GM12878 (cell line): ENCODE measurements at regions not wholly inside any gene's neighbourhood (a gene's known extent, or its start where the extent isn't known, plus 50 kb on each side); places are given as distances from the start of the nearest gene placed in this dataset.

Experiments used
- ATAC-seq: fragments of 200-7000 bp; cut with Tn5 transposase; 3 replicates; pipeline ENCODE4 v1.9.1; 2020; ENCODE audit warnings: mild to moderate bottlenecking, moderate library complexity
- BruUV-seq: library from RNA; stranded (reverse); fragments of 400-500 nt; replicated peaks from 2 replicates; lab custom pipeline; 2021; lab: Mats Ljungman, UMichigan
- CTCF ChIA-PET: fragments of 300-600 bp; sonication (Branson Sonifier 250); formaldehyde crosslinking; extraction: SDS; loops from one replicate; lab custom pipeline; 2021; ENCODE audit warnings: inconsistent platforms; lab: Yijun Ruan, JAX
- POLR2A ChIA-PET: fragments of 350-600 bp; formaldehyde crosslinking; extraction: SDS; loops from one replicate; lab custom pipeline; 2021; ENCODE audit warnings: inconsistent platforms; lab: Charles Lee
- RAD21 ChIA-PET: fragments of 300-600 bp; sonication (Branson Sonifier 250); formaldehyde crosslinking; loops from one replicate; lab custom pipeline; 2023; ENCODE audit warnings: antibody characterized with exemption; ENCODE audit not compliant: unreplicated experiment; lab: Charles Lee
- SMC1A ChIA-PET: fragments of 300-600 bp; sonication (Branson Sonifier 250); formaldehyde crosslinking; loops from one replicate; lab custom pipeline; 2023; ENCODE audit not compliant: unreplicated experiment, uncharacterized antibody; lab: Charles Lee
- DNase-seq: peaks from one replicate; pipeline ENCODE4 v3.0.0-alpha.2; 2011; ENCODE audit warnings: low read depth, low spot score
- FAIRE-seq: peaks from 3 replicates; lab custom pipeline; 2011; peaks lifted over from hg19 to GRCh38; lab: Jason Lieb, UNC
- H2AFZ ChIP-seq: 2 replicates; pipeline ENCODE4 v1.6.0; 2011; ENCODE audit warnings: low read depth, low read length, control low read depth; ENCODE audit not compliant: control insufficient read depth
- H3K27ac ChIP-seq: 2 replicates; pipeline ENCODE4 v1.5.1; 2011; ENCODE audit warnings: control low read depth; ENCODE audit not compliant: control insufficient read depth, insufficient read depth
- H3K27me3 ChIP-seq, 2 experiments: replicated peaks in 1 of 2; 2 replicates each; pipeline versions ENCODE4 v1.6.0 to v1.6.1; 2011; ENCODE audit warnings: low read length in 1 of 2; ENCODE audit not compliant: control insufficient read depth in 2 of 2, insufficient read depth in 2 of 2
- H3K36me3 ChIP-seq, 2 experiments: 2 replicates each; pipeline ENCODE4 v1.5.1; 2011; ENCODE audit warnings: low read length in 1 of 2; ENCODE audit not compliant: control insufficient read depth in 2 of 2, insufficient read depth in 2 of 2
- H3K4me1 ChIP-seq: 2 replicates; pipeline ENCODE4 v1.6.1; 2011; ENCODE audit warnings: mild to moderate bottlenecking, low read length, moderate library complexity, mixed read lengths; ENCODE audit not compliant: control insufficient read depth, insufficient read depth
- H3K4me2 ChIP-seq: 2 replicates; pipeline ENCODE4 v1.6.0; 2011; ENCODE audit warnings: control low read depth; ENCODE audit not compliant: control insufficient read depth, insufficient read depth
- H3K4me3 ChIP-seq: fragments of 200-600 bp; sonication (generic); 2 replicates; pipeline ENCODE4 v1.5.1; 2016
- H3K79me2 ChIP-seq: 2 replicates; pipeline ENCODE4 v1.6.0; 2011; ENCODE audit warnings: low read length; ENCODE audit not compliant: control insufficient read depth, insufficient read depth
- H3K9ac ChIP-seq: 2 replicates; pipeline ENCODE4 v1.8.0; 2011; ENCODE audit warnings: low read length, control low read depth, mixed read lengths; ENCODE audit not compliant: control insufficient read depth, insufficient read depth
- H3K9me3 ChIP-seq: replicated peaks from 3 replicates; pipeline ENCODE4 v1.5.1; 2011; ENCODE audit warnings: mild to moderate bottlenecking, low read length; ENCODE audit not compliant: control insufficient read depth, insufficient read depth
- H4K20me1 ChIP-seq: 2 replicates; pipeline ENCODE4 v1.6.0; 2011; ENCODE audit not compliant: control insufficient read depth, insufficient read depth
- ATF7 ChIP-seq: fragments of 450-650 bp; IDR thresholded peaks from 2 replicates; pipeline ENCODE4 v1.6.1; 2016; ENCODE audit warnings: low read depth, mild to moderate bottlenecking
- SIX5 ChIP-seq: IDR thresholded peaks from 2 replicates; pipeline ENCODE4 v1.6.1; 2011; ENCODE audit warnings: mild to moderate bottlenecking, low read depth, low read length, moderate library complexity; ENCODE audit not compliant: severe bottlenecking
- USF1 ChIP-seq: IDR thresholded peaks from 2 replicates; pipeline ENCODE4 v1.6.1; 2011; ENCODE audit warnings: borderline replicate concordance, low read depth, mild to moderate bottlenecking, moderate library complexity, mixed read lengths, low read length; ENCODE audit not compliant: insufficient read depth; ENCODE audit errors: extremely low read length
- YY1 ChIP-seq: IDR thresholded peaks from 2 replicates; pipeline ENCODE4 v1.6.1; 2011; ENCODE audit warnings: low read depth, mild to moderate bottlenecking, low read length
- ZBTB11 ChIP-seq: fragments of 450-650 bp; formaldehyde crosslinking; IDR thresholded peaks from 2 replicates; pipeline ENCODE4 v1.5.0; 2022; ENCODE audit warnings: mild to moderate bottlenecking, missing genetic modification characterization
- ZBTB40 ChIP-seq: fragments of 450-650 bp; IDR thresholded peaks from 2 replicates; pipeline ENCODE4 v1.6.1; 2016; ENCODE audit warnings: mild to moderate bottlenecking, moderate library complexity, borderline replicate concordance
- ZNF274 ChIP-seq: IDR thresholded peaks from one replicate; pipeline ENCODE4 v1.8.0; 2011; ENCODE audit not compliant: insufficient read length, insufficient read depth
- in situ Hi-C: fragments of 300-500 bp; cut with MboI; formaldehyde crosslinking; loops from 9 replicates; pipeline ENCODE4 v1.14.3; 2018; ENCODE audit warnings: mixed read lengths
- intact Hi-C: fragments of 100-400 bp; cut with micrococcal nuclease; formaldehyde crosslinking; loops from one replicate; pipeline ENCODE4 v1.14.2; 2022; ENCODE audit not compliant: unreplicated experiment

GRCh38 chr6:112450663-112451062 lies 103.5 kb downstream of the RFPL4B start:
- ChIA-PET CTCF (no interaction called here), RAD21 (no interaction called here), POLR2A (no interaction called here), SMC1A (no interaction called here)
- ATAC-seq = no peak
- no peaks in the 10 kb centered on the region for H3K79me2 ChIP-seq
- no peak overlapping the region for H3K4me3 ChIP-seq
- H3K4me2 ChIP-seq = no peak overlapping the region
- no peak overlapping the region for H3K9ac ChIP-seq
- H3K36me3 ChIP-seq = no peaks in the 10 kb centered on the region
- no peak overlapping the region for H2AFZ ChIP-seq
- no peak for TF ChIP-seq ZNF274
- no peak for TF ChIP-seq USF1
- no peak for TF ChIP-seq ZBTB11 (CRISPR knock-in tag)
- TF ChIP-seq SIX5 = no peak
- TF ChIP-seq ZBTB40 = no peak
- no peak for TF ChIP-seq ATF7
- TF ChIP-seq YY1 = no peak
- H3K9me3 ChIP-seq = no peaks in the 10 kb centered on the region
- FAIRE-seq = no peak
- intact Hi-C loops (no loop called here), in situ Hi-C loops (no loop called here)
- no TSS peak for BruUV-seq
- H3K27ac ChIP-seq = no peak overlapping the region
- no peaks in the 10 kb centered on the region for H4K20me1 ChIP-seq
- H3K4me1 ChIP-seq = no peaks in the 10 kb centered on the region
- no peaks in the 10 kb centered on the region for H3K27me3 ChIP-seq
- no peak for DNase-seq
